Vagina (tissue), 2 donors: ENCODE measurements at regions not wholly inside any gene's neighbourhood (a gene's known extent, or its start where the extent isn't known, plus 50 kb on each side); places are given as distances from the start of the nearest gene placed in this dataset.
"Not testable (repeated sequence)": the region's sequence is repeated elsewhere in the genome, so short reads cannot be mapped to it uniquely, and the experiment has no call there.

ENCODE experiments used
- DNase-seq, 2 donors: peaks; one replicate each; pipeline ENCODE4 v3.0.0-alpha.2; 2017; ENCODE audit errors: extremely low spot score in 2 of 2
- H3K27ac ChIP-seq: fragments of 200-600 bp; sonication (generic); one replicate; pipeline ENCODE4 v1.5.1; 2019
- H3K27me3 ChIP-seq: fragments of 200-600 bp; sonication (generic); one replicate; pipeline ENCODE4 v1.5.1; 2019
- H3K36me3 ChIP-seq, 2 donors: fragments of 200-600 bp; sonication (generic); one replicate each; pipeline ENCODE4 v1.5.1; 2017 to 2019
- H3K4me1 ChIP-seq: fragments of 200-600 bp; sonication (generic); one replicate; pipeline ENCODE4 v1.5.1; 2019
- H3K4me3 ChIP-seq, 2 donors: fragments of 200-600 bp; sonication (generic); 1 replicate in 1 of 2; 2 replicates in 1 of 2; pipeline ENCODE4 v1.5.1; 2016 to 2019
- H3K9me3 ChIP-seq: fragments of 200-600 bp; sonication (generic); one replicate; pipeline ENCODE4 v1.5.1; 2019
- CTCF ChIP-seq, 3 experiments: fragments of 450-650 bp in 2 of 3; fragments of 200-600 bp in 1 of 3; sonication (generic) in 1 of 3; IDR thresholded peaks; one replicate each; pipeline ENCODE4 v1.5.1; 2017 to 2019; ENCODE audit warnings: antibody characterized with exemption in 3 of 3, mild to moderate bottlenecking in 2 of 3, moderate library complexity in 2 of 3
- POLR2A ChIP-seq, 2 donors: fragments of 450-650 bp; IDR thresholded peaks; one replicate each; pipeline ENCODE4 v1.6.1; 2017; ENCODE audit warnings: antibody characterized with exemption in 2 of 2, mild to moderate bottlenecking in 2 of 2, moderate library complexity in 2 of 2
- POLR2AphosphoS5 ChIP-seq, 2 donors: sonication (generic); formaldehyde crosslinking; IDR thresholded peaks; one replicate each; pipeline ENCODE4 v1.9.0; 2017; ENCODE audit warnings: antibody characterized with exemption in 2 of 2, mild to moderate bottlenecking in 2 of 2, low read depth in 1 of 2; ENCODE audit not compliant: insufficient read depth in 1 of 2
- intact Hi-C: fragments of 100-400 bp; cut with DNase I; formaldehyde crosslinking; loops from one replicate; pipeline ENCODE4 v1.15.1; 2023

- Histone ChIP-seq H3K9me3 (no peaks in the 10 kb centered on the region), H3K4me1 (no peaks in the 10 kb centered on the region), H3K4me3 (no peak overlapping the region), H3K36me3 (no peaks in the 10 kb centered on the region), H3K27me3 (no peaks in the 10 kb centered on the region), H3K27ac (no peak overlapping the region)
- no peak for DNase-seq
- TF ChIP-seq CTCF (IDR thresholded peaks at IDR 0.05) (no peak), POLR2AphosphoS5 (IDR thresholded peaks at IDR 0.05; ENCODE audit: insufficient read depth in 1 of 2, low read depth in 1 of 2) (no peak), POLR2A (IDR thresholded peaks at IDR 0.05) (no peak)
- intact Hi-C loops, result no loop called here
Measured at GRCh38 chr17:36690190-36690589, 88.8 kb downstream of the MRM1 start.

GRCh38 chr17:36691606-36692005 lies 90.2 kb downstream of the MRM1 start:
- no peaks in the 10 kb centered on the region for H3K27me3 ChIP-seq
- no peak for DNase-seq

GRCh38 chr17:36695082-36695481 lies 93.7 kb downstream of the MRM1 start:
- H3K27me3 ChIP-seq, result no peaks in the 10 kb centered on the region
- intact Hi-C loops, result no loop called here

More at GRCh38 chr17:36691606-36692005, 90.2 kb downstream of the MRM1 start:
- H3K27ac ChIP-seq, result no peak overlapping the region
- TF ChIP-seq POLR2AphosphoS5 (IDR thresholded peaks at IDR 0.05; ENCODE audit: insufficient read depth in 1 of 2, low read depth in 1 of 2) (no peak), POLR2A (IDR thresholded peaks at IDR 0.05) (no peak), CTCF (IDR thresholded peaks at IDR 0.05) (no peak)
- no peaks in the 10 kb centered on the region for H3K4me1 ChIP-seq
- H3K36me3 ChIP-seq, result no peaks in the 10 kb centered on the region
- intact Hi-C loops, result no loop called here
- no peak overlapping the region for H3K4me3 ChIP-seq
- no peaks in the 10 kb centered on the region for H3K9me3 ChIP-seq

GRCh38 chr17:36695710-36696109 lies 94.3 kb downstream of the MRM1 start:
- H3K27ac ChIP-seq, intact Hi-C loops, H3K9me3 ChIP-seq, H3K36me3 ChIP-seq, H3K4me1 ChIP-seq, DNase-seq, H3K4me3 ChIP-seq, H3K27me3 ChIP-seq: not testable (repeated sequence)

More at GRCh38 chr17:36695082-36695481, 93.7 kb downstream of the MRM1 start:
- Histone ChIP-seq H3K9me3 (no peaks in the 10 kb centered on the region), H3K4me3 (no peak overlapping the region), H3K27ac (no peak overlapping the region), H3K4me1 (no peaks in the 10 kb centered on the region), H3K36me3 (no peaks in the 10 kb centered on the region)
- no peak for TF ChIP-seq POLR2AphosphoS5 (IDR thresholded peaks at IDR 0.05; ENCODE audit: insufficient read depth in 1 of 2, low read depth in 1 of 2)
- no peak for DNase-seq

- no peak for TF ChIP-seq POLR2AphosphoS5 (IDR thresholded peaks at IDR 0.05; ENCODE audit: insufficient read depth in 1 of 2, low read depth in 1 of 2)
- no peak for TF ChIP-seq POLR2A (IDR thresholded peaks at IDR 0.05)
- no peak for TF ChIP-seq CTCF (IDR thresholded peaks at IDR 0.05)
- intact Hi-C loops, result no loop called here
- no peaks in the 10 kb centered on the region for H3K27me3 ChIP-seq
Measured at GRCh38 chr17:36696805-36697204, 95.4 kb downstream of the MRM1 start.

GRCh38 chr17:36697903-36698530 lies 96.6 kb downstream of the MRM1 start:
- intact Hi-C loops, result no loop called here
- Histone ChIP-seq H3K9me3 (no peaks in the 10 kb centered on the region), H3K36me3 (no peaks in the 10 kb centered on the region), H3K27ac (no peak overlapping the region), H3K4me3 (no peak overlapping the region), H3K27me3 (no peaks in the 10 kb centered on the region), H3K4me1 (no peaks in the 10 kb centered on the region)
- DNase-seq, result no peak
- TF ChIP-seq POLR2A (IDR thresholded peaks at IDR 0.05) (no peak), CTCF (IDR thresholded peaks at IDR 0.05) (no peak), POLR2AphosphoS5 (IDR thresholded peaks at IDR 0.05; ENCODE audit: insufficient read depth in 1 of 2, low read depth in 1 of 2) (no peak)

More at GRCh38 chr17:36696805-36697204, 95.4 kb downstream of the MRM1 start:
- DNase-seq, result no peak
- Histone ChIP-seq H3K27ac (no peak overlapping the region), H3K4me1 (no peaks in the 10 kb centered on the region), H3K9me3 (no peaks in the 10 kb centered on the region), H3K36me3 (no peaks in the 10 kb centered on the region), H3K4me3 (no peak overlapping the region)
